AG20443 (cell line): ENCODE measurements at regions not wholly inside any gene's neighbourhood (a gene's known extent, or its start where the extent isn't known, plus 50 kb on each side); places are given as distances from the start of the nearest gene placed in this dataset.

Experiments used
- DNase-seq: peaks from one replicate; pipeline ENCODE4 v3.0.0; 2012; ENCODE audit warnings: low spot score, mixed read lengths

- DNase-seq: no peak
Measured at GRCh38 chr1:30329802-30330557, 393.4 kb downstream of the MATN1 start.

GRCh38 chr1:30329263-30329753 is 394.1 kb downstream of the MATN1 start:
- DNase-seq: no peak

GRCh38 chr1:30328401-30329262 is 394.8 kb downstream of the MATN1 start:
- no peak for DNase-seq

GRCh38 chr1:30328100-30328370 is 395.4 kb downstream of the MATN1 start:
- no peak for DNase-seq

- no peak for DNase-seq
Measured at GRCh38 chr1:30327370-30328099, 395.9 kb downstream of the MATN1 start.

GRCh38 chr1:30325999-30326398 is 397.4 kb downstream of the MATN1 start:
- no peak for DNase-seq

- no peak for DNase-seq
Measured at GRCh38 chr1:30325085-30325935, 398.1 kb downstream of the MATN1 start.

- DNase-seq: no peak
Measured at GRCh38 chr1:30324251-30325084, 398.9 kb downstream of the MATN1 start.

- DNase-seq: no peak
Measured at GRCh38 chr1:30323841-30324240, 399.5 kb downstream of the MATN1 start.

GRCh38 chr1:30323352-30323751 is 400.0 kb downstream of the MATN1 start:
- no peak for DNase-seq

GRCh38 chr1:30322859-30323257 is 400.5 kb downstream of the MATN1 start:
- no peak for DNase-seq

- DNase-seq: no peak
Measured at GRCh38 chr1:30321996-30322858, 401.2 kb downstream of the MATN1 start.

- no peak for DNase-seq
Measured at GRCh38 chr1:30321246-30321910, 402.0 kb downstream of the MATN1 start.

GRCh38 chr1:30320581-30320890 is 402.8 kb downstream of the MATN1 start:
- no peak for DNase-seq

GRCh38 chr1:30319765-30320580 is 403.4 kb downstream of the MATN1 start:
- DNase-seq: no peak

- DNase-seq: no peak
Measured at GRCh38 chr1:30318864-30319718, 404.3 kb downstream of the MATN1 start.

GRCh38 chr1:30318413-30318812 is 405.0 kb downstream of the MATN1 start:
- DNase-seq: no peak

GRCh38 chr1:30317921-30318320 is 405.5 kb downstream of the MATN1 start:
- DNase-seq: no peak
